Tibial artery (tissue), 4 donors: ENCODE measurements at regions not wholly inside any gene's neighbourhood (a gene's known extent, or its start where the extent isn't known, plus 50 kb on each side); places are given as distances from the start of the nearest gene placed in this dataset.
"Not testable (repeated sequence)": the region's sequence is repeated elsewhere in the genome, so short reads cannot be mapped to it uniquely, and the experiment has no call there.

ENCODE experiments used
- DNase-seq, 2 donors: peaks; one replicate each; pipeline ENCODE4 v3.0.0-alpha.2; 2019
- H3K27ac ChIP-seq, 2 donors: fragments of 200-600 bp; sonication (generic) in 1 of 2; 1 replicate in 1 of 2; 2 replicates in 1 of 2; pipeline ENCODE4 v1.5.1; 2018 to 2019; ENCODE audit warnings: mild to moderate bottlenecking in 1 of 2
- H3K27me3 ChIP-seq, 2 donors: fragments of 200-600 bp; sonication (generic) in 1 of 2; one replicate each; pipeline versions ENCODE4 v1.5.1 to v1.6.0; 2016 to 2019
- H3K36me3 ChIP-seq, 3 donors: fragments of 200-600 bp; sonication (generic) in 2 of 3; one replicate each; pipeline ENCODE4 v1.5.1; 2016 to 2019; ENCODE audit warnings: mild to moderate bottlenecking in 2 of 3
- H3K4me1 ChIP-seq, 4 donors: fragments of 200-600 bp; sonication (generic) in 2 of 4; 1 replicate in 3 of 4; 2 replicates in 1 of 4; pipeline ENCODE4 v1.5.1; 2016 to 2019
- H3K4me3 ChIP-seq, 2 donors: fragments of 200-600 bp; sonication (generic) in 1 of 2; 1 replicate in 1 of 2; 2 replicates in 1 of 2; pipeline ENCODE4 v1.5.1; 2018 to 2019; ENCODE audit warnings: mild to moderate bottlenecking in 2 of 2
- H3K9me3 ChIP-seq, 3 donors: fragments of 200-600 bp; sonication (generic) in 1 of 3; one replicate each; pipeline ENCODE4 v1.5.1; 2016 to 2019
- CTCF ChIP-seq, 2 experiments: fragments of 200-600 bp in 1 of 2; fragments of 450-650 bp in 1 of 2; IDR thresholded peaks; one replicate each; pipeline ENCODE4 v1.5.1; 2017 to 2019; ENCODE audit warnings: antibody characterized with exemption in 2 of 2, mild to moderate bottlenecking in 1 of 2, moderate library complexity in 1 of 2
- intact Hi-C: fragments of 100-400 bp; cut with DNase I; formaldehyde crosslinking; loops from one replicate; pipeline ENCODE4 v1.15.0; 2023; ENCODE audit warnings: low total_unique reads

- H3K4me3 ChIP-seq = peak overlapping the region in 1 of 2 donors; percentile 12
- intact Hi-C loops = no loop called here
- DNase-seq = no peak
- peaks cover 0 to 3% of the 10 kb centered on the region in 2 donors for H3K27me3 ChIP-seq
- no peaks in the 10 kb centered on the region for H3K9me3 ChIP-seq
- no peak overlapping the region for H3K27ac ChIP-seq
- H3K4me1 ChIP-seq = no peaks in the 10 kb centered on the region
- H3K36me3 ChIP-seq = no peaks in the 10 kb centered on the region
- no peak for TF ChIP-seq CTCF (IDR thresholded peaks at IDR 0.05)
These were observed 62.1 kb upstream of the LYZL2 start for GRCh38 chr10:30691639-30692015.

- H3K4me3 ChIP-seq, H3K9me3 ChIP-seq, intact Hi-C loops, H3K27ac ChIP-seq, DNase-seq, H3K27me3 ChIP-seq, H3K36me3 ChIP-seq, H3K4me1 ChIP-seq: not testable (repeated sequence)
These were observed 61.5 kb upstream of the LYZL2 start for GRCh38 chr10:30690948-30691638.

GRCh38 chr10:30688456-30688855, 58.9 kb upstream of the LYZL2 start:
- Histone ChIP-seq H3K27me3 (peaks cover 0 to 3% of the 10 kb centered on the region in 2 donors), H3K36me3 (no peaks in the 10 kb centered on the region), H3K9me3 (no peaks in the 10 kb centered on the region), H3K4me3 (no peak overlapping the region), H3K27ac (no peak overlapping the region), H3K4me1 (no peaks in the 10 kb centered on the region)
- no peak for DNase-seq
- intact Hi-C loops = no loop called here
- no peak for TF ChIP-seq CTCF (IDR thresholded peaks at IDR 0.05)

- Histone ChIP-seq H3K27ac (no peak overlapping the region), H3K9me3 (no peaks in the 10 kb centered on the region), H3K27me3 (peaks cover 0 to 3% of the 10 kb centered on the region in 2 donors), H3K4me3 (no peak overlapping the region), H3K4me1 (no peaks in the 10 kb centered on the region), H3K36me3 (no peaks in the 10 kb centered on the region)
- peak; percentile 75 to 86 for TF ChIP-seq CTCF (IDR thresholded peaks at IDR 0.05)
- peak; percentile 64 to 74 for DNase-seq
- intact Hi-C loops = no loop called here
These were observed 58.2 kb upstream of the LYZL2 start for GRCh38 chr10:30687698-30688213.

- no peak for TF ChIP-seq CTCF (IDR thresholded peaks at IDR 0.05)
- H3K27me3 ChIP-seq = peaks cover 0 to 3% of the 10 kb centered on the region in 2 donors
- DNase-seq = no peak
- no peaks in the 10 kb centered on the region for H3K9me3 ChIP-seq
- H3K27ac ChIP-seq = no peak overlapping the region
- intact Hi-C loops = no loop called here
- H3K4me1 ChIP-seq = no peaks in the 10 kb centered on the region
- no peak overlapping the region for H3K4me3 ChIP-seq
- H3K36me3 ChIP-seq = no peaks in the 10 kb centered on the region
These were observed 57.2 kb upstream of the LYZL2 start for GRCh38 chr10:30686708-30687107.

GRCh38 chr10:30683496-30683895, 53.9 kb upstream of the LYZL2 start:
- Histone ChIP-seq H3K9me3 (no peaks in the 10 kb centered on the region), H3K4me3 (no peak overlapping the region), H3K27ac (no peak overlapping the region), H3K4me1 (no peaks in the 10 kb centered on the region), H3K27me3 (peaks cover 0 to 3% of the 10 kb centered on the region in 2 donors), H3K36me3 (no peaks in the 10 kb centered on the region)
- no peak for DNase-seq
- TF ChIP-seq CTCF (IDR thresholded peaks at IDR 0.05) = no peak
- intact Hi-C loops = no loop called here

GRCh38 chr10:30682377-30683199, 53.0 kb upstream of the LYZL2 start:
- H3K9me3 ChIP-seq, H3K27ac ChIP-seq, intact Hi-C loops, H3K4me3 ChIP-seq, H3K36me3 ChIP-seq, H3K27me3 ChIP-seq, H3K4me1 ChIP-seq: not testable (repeated sequence)
- peak in 1 of 2 donors; percentile 65 for DNase-seq
